ENCODE measurements at regions not wholly inside any gene's neighbourhood (a gene's known extent, or its start where the extent isn't known, plus 50 kb on each side); places are given as distances from the start of the nearest gene placed in this dataset.

GRCh38 chr5:5705010-5705409, 282.5 kb downstream of the ICE1 start:
- no peak for TF ChIP-seq CTCF (conservative IDR thresholded peaks at IDR 0.05 in 1 of 2, IDR thresholded peaks at IDR 0.05 in 1 of 2; ENCODE audit: extremely low read depth in 1 of 2, insufficient read depth in 1 of 2, low read depth in 1 of 2, low read length in 2 of 2)
- no peak for TF ChIP-seq EZH2 (IDR thresholded peaks at IDR 0.05; ENCODE audit: borderline replicate concordance, low read length)

Data from mammary epithelial cell (primary cell).